ENCODE measurements at regions not wholly inside any gene's neighbourhood (a gene's known extent, or its start where the extent isn't known, plus 50 kb on each side); places are given as distances from the start of the nearest gene placed in this dataset.

GRCh38 chr7:10703981-10704380, 269.7 kb upstream of the PHF14 start:
- no peak overlapping the region for H3K27ac ChIP-seq (ENCODE audit: low read length)
- H3K4me3 ChIP-seq (ENCODE audit: control insufficient read depth in 1 of 2, extremely low read depth in 1 of 2, low read length in 1 of 2), result no peak overlapping the region
- no peaks in the 10 kb centered on the region for H3K4me1 ChIP-seq (ENCODE audit: control insufficient read depth in 1 of 2, extremely low read depth in 1 of 2, insufficient read depth in 2 of 2, low read length in 2 of 2)
- ChIA-PET CTCF (no interaction called here), POLR2A (no interaction called here)
- no CpG with 5 or more reads among the region's 1 CpG for WGBS (ENCODE audit: insufficient coverage)
- H3K9me3 ChIP-seq, result no peaks in the 10 kb centered on the region
- H3K27ac Mint-ChIP-seq, result no peak overlapping the region
- no peaks in the 10 kb centered on the region for H3K27me3 ChIP-seq (replicated peaks in 1 of 2; ENCODE audit: control insufficient read depth in 2 of 2, extremely low read depth in 1 of 2, insufficient read depth in 2 of 2, low read length in 1 of 2)
- no peaks in the 10 kb centered on the region for H3K36me3 ChIP-seq (ENCODE audit: control insufficient read depth in 2 of 2, extremely low read depth in 1 of 2, insufficient read depth in 1 of 2, low read length in 1 of 2)
- DNase-seq (no peak), ATAC-seq (replicated peaks in 1 of 4) (no peak)
- H3K36me3 Mint-ChIP-seq, result no peaks in the 10 kb centered on the region
- H3K9me3 Mint-ChIP-seq, result peaks cover 4 to 12% (median 4%) of the 10 kb centered on the region in 3 donors
- H3K27me3 Mint-ChIP-seq, result no peaks in the 10 kb centered on the region
- no peaks in the 10 kb centered on the region for H3K4me1 Mint-ChIP-seq
- no peak overlapping the region for H3K4me3 Mint-ChIP-seq

DNA sequence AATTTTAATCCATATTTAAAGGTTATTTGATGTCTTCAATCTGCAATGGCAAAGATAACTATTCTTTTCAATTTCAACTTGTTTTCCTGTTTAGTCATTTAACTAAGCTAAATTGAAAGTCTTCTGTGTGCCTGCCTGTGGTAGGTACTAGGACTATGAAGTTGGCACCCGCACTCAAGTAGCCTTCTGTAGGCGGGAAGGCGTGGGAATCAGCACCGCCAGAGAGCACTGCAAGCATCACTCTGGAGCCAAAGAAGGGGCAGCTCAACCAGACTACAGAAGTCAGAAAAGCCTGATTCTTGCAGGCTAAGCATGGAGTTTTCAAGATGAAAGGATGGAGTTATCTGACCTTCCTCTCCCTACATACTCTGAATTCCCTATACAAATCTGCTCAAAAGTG, 269.0 kb upstream of the PHF14 start:
- DNase-seq (no peak), ATAC-seq (replicated peaks in 1 of 4) (no peak)
- Histone ChIP-seq H3K4me3 (ENCODE audit: control insufficient read depth in 1 of 2, extremely low read depth in 1 of 2, low read length in 1 of 2) (no peak overlapping the region), H3K27me3 (replicated peaks in 1 of 2; ENCODE audit: control insufficient read depth in 2 of 2, extremely low read depth in 1 of 2, insufficient read depth in 2 of 2, low read length in 1 of 2) (no peaks in the 10 kb centered on the region), H3K27ac (ENCODE audit: low read length) (no peak overlapping the region), H3K4me1 (ENCODE audit: control insufficient read depth in 1 of 2, extremely low read depth in 1 of 2, insufficient read depth in 2 of 2, low read length in 2 of 2) (no peaks in the 10 kb centered on the region), H3K36me3 (ENCODE audit: control insufficient read depth in 2 of 2, extremely low read depth in 1 of 2, insufficient read depth in 1 of 2, low read length in 1 of 2) (no peaks in the 10 kb centered on the region), H3K9me3 (no peaks in the 10 kb centered on the region)
- H3K36me3 Mint-ChIP-seq, result no peaks in the 10 kb centered on the region
- H3K9me3 Mint-ChIP-seq, result peaks cover 4 to 12% (median 4%) of the 10 kb centered on the region in 3 donors
- no peaks in the 10 kb centered on the region for H3K4me1 Mint-ChIP-seq
- H3K27me3 Mint-ChIP-seq, result no peaks in the 10 kb centered on the region
- no peak overlapping the region for H3K4me3 Mint-ChIP-seq
- no CpG with 5 or more reads among the region's 4 CpGs for WGBS (ENCODE audit: insufficient coverage)
- ChIA-PET POLR2A (no interaction called here), CTCF (no interaction called here)
- no peak overlapping the region for H3K27ac Mint-ChIP-seq

GRCh38 chr7:10706875-10707493, 266.7 kb upstream of the PHF14 start:
- H3K27me3 ChIP-seq (replicated peaks in 1 of 2; ENCODE audit: control insufficient read depth in 2 of 2, extremely low read depth in 1 of 2, insufficient read depth in 2 of 2, low read length in 1 of 2), result no peaks in the 10 kb centered on the region
- ATAC-seq (replicated peaks in 1 of 4) (no peak), DNase-seq (no peak)
- Mint-ChIP-seq H3K36me3 (no peaks in the 10 kb centered on the region), H3K27ac (no peak overlapping the region), H3K27me3 (no peaks in the 10 kb centered on the region), H3K4me1 (no peaks in the 10 kb centered on the region), H3K4me3 (no peak overlapping the region), H3K9me3 (no peaks in the 10 kb centered on the region)
- H3K27ac ChIP-seq (ENCODE audit: low read length), result no peak overlapping the region
- no peaks in the 10 kb centered on the region for H3K36me3 ChIP-seq (ENCODE audit: control insufficient read depth in 2 of 2, extremely low read depth in 1 of 2, insufficient read depth in 1 of 2, low read length in 1 of 2)
- WGBS (ENCODE audit: insufficient coverage), result 43% methylated on average over 1 of the region's 3 CpGs
- H3K9me3 ChIP-seq, result no peaks in the 10 kb centered on the region
- ChIA-PET CTCF (no interaction called here), POLR2A (no interaction called here)
- H3K4me1 ChIP-seq (ENCODE audit: control insufficient read depth in 1 of 2, extremely low read depth in 1 of 2, insufficient read depth in 2 of 2, low read length in 2 of 2), result no peaks in the 10 kb centered on the region
- no peak overlapping the region for H3K4me3 ChIP-seq (ENCODE audit: control insufficient read depth in 1 of 2, extremely low read depth in 1 of 2, low read length in 1 of 2)

DNA sequence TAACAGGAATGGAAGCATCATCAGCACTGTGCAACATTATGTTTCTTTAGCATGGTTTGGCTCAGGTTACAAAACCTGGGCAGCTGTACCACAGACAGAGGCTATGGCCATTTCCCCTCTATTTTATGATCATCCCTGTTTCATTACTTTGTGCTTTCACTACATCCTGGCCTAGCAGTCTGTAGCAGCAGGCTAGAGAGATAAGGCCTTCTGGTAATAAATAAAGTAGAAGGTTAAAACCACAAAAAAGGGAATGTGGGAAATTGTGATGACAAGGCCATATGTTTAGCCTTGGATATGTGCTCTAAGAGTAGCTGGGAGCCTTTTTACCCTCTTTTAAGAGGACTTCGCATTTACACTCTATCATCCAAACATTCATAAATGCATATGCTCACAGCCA, 266.2 kb upstream of the PHF14 start:
- no peaks in the 10 kb centered on the region for H3K36me3 Mint-ChIP-seq
- no peaks in the 10 kb centered on the region for H3K4me1 ChIP-seq (ENCODE audit: control insufficient read depth in 1 of 2, extremely low read depth in 1 of 2, insufficient read depth in 2 of 2, low read length in 2 of 2)
- no CpG with 5 or more reads among the region's 1 CpG for WGBS (ENCODE audit: insufficient coverage)
- H3K27me3 Mint-ChIP-seq, result no peaks in the 10 kb centered on the region
- H3K4me3 ChIP-seq (ENCODE audit: control insufficient read depth in 1 of 2, extremely low read depth in 1 of 2, low read length in 1 of 2), result no peak overlapping the region
- ATAC-seq (replicated peaks in 1 of 4) (no peak), DNase-seq (no peak)
- H3K9me3 ChIP-seq, result no peaks in the 10 kb centered on the region
- ChIA-PET POLR2A (no interaction called here), CTCF (no interaction called here)
- H3K4me1 Mint-ChIP-seq, result no peaks in the 10 kb centered on the region
- H3K36me3 ChIP-seq (ENCODE audit: control insufficient read depth in 2 of 2, extremely low read depth in 1 of 2, insufficient read depth in 1 of 2, low read length in 1 of 2), result no peaks in the 10 kb centered on the region
- no peaks in the 10 kb centered on the region for H3K27me3 ChIP-seq (replicated peaks in 1 of 2; ENCODE audit: control insufficient read depth in 2 of 2, extremely low read depth in 1 of 2, insufficient read depth in 2 of 2, low read length in 1 of 2)
- no peaks in the 10 kb centered on the region for H3K9me3 Mint-ChIP-seq
- no peak overlapping the region for H3K27ac Mint-ChIP-seq
- H3K27ac ChIP-seq (ENCODE audit: low read length), result no peak overlapping the region
- no peak overlapping the region for H3K4me3 Mint-ChIP-seq

GRCh38 chr7:10708447-10708846, 265.2 kb upstream of the PHF14 start:
- Histone ChIP-seq H3K27ac (ENCODE audit: low read length) (no peak overlapping the region), H3K27me3 (replicated peaks in 1 of 2; ENCODE audit: control insufficient read depth in 2 of 2, extremely low read depth in 1 of 2, insufficient read depth in 2 of 2, low read length in 1 of 2) (no peaks in the 10 kb centered on the region), H3K9me3 (no peaks in the 10 kb centered on the region), H3K4me3 (ENCODE audit: control insufficient read depth in 1 of 2, extremely low read depth in 1 of 2, low read length in 1 of 2) (no peak overlapping the region), H3K36me3 (ENCODE audit: control insufficient read depth in 2 of 2, extremely low read depth in 1 of 2, insufficient read depth in 1 of 2, low read length in 1 of 2) (no peaks in the 10 kb centered on the region), H3K4me1 (ENCODE audit: control insufficient read depth in 1 of 2, extremely low read depth in 1 of 2, insufficient read depth in 2 of 2, low read length in 2 of 2) (no peaks in the 10 kb centered on the region)
- no CpG with 5 or more reads among the region's 5 CpGs for WGBS (ENCODE audit: insufficient coverage)
- ATAC-seq (replicated peaks in 1 of 4), result no peak
- no peak overlapping the region for H3K4me3 Mint-ChIP-seq
- ChIA-PET CTCF (no interaction called here), POLR2A (no interaction called here)
- peak in 1 of 35 experiments; percentile 14 for DNase-seq
- H3K36me3 Mint-ChIP-seq, result no peaks in the 10 kb centered on the region
- no peak overlapping the region for H3K27ac Mint-ChIP-seq
- no peaks in the 10 kb centered on the region for H3K9me3 Mint-ChIP-seq
- no peaks in the 10 kb centered on the region for H3K27me3 Mint-ChIP-seq
- H3K4me1 Mint-ChIP-seq, result no peaks in the 10 kb centered on the region

- H3K36me3 ChIP-seq (ENCODE audit: control insufficient read depth in 2 of 2, extremely low read depth in 1 of 2, insufficient read depth in 1 of 2, low read length in 1 of 2), result no peaks in the 10 kb centered on the region
- H3K4me1 ChIP-seq (ENCODE audit: control insufficient read depth in 1 of 2, extremely low read depth in 1 of 2, insufficient read depth in 2 of 2, low read length in 2 of 2), result no peaks in the 10 kb centered on the region
- no peak for DNase-seq
- no peaks in the 10 kb centered on the region for H3K9me3 ChIP-seq
- no peaks in the 10 kb centered on the region for H3K27me3 ChIP-seq (replicated peaks in 1 of 2; ENCODE audit: control insufficient read depth in 2 of 2, extremely low read depth in 1 of 2, insufficient read depth in 2 of 2, low read length in 1 of 2)
- CTCF ChIA-PET, result no interaction called here
- Mint-ChIP-seq H3K9me3 (no peaks in the 10 kb centered on the region), H3K27ac (no peak overlapping the region), H3K4me3 (no peak overlapping the region), H3K4me1 (no peaks in the 10 kb centered on the region), H3K36me3 (no peaks in the 10 kb centered on the region), H3K27me3 (peaks cover 0 to 2% of the 10 kb centered on the region in 2 donors)
- WGBS (ENCODE audit: insufficient coverage), result 68% methylated on average over 2 of the region's 5 CpGs
- H3K4me3 ChIP-seq (ENCODE audit: control insufficient read depth in 1 of 2, extremely low read depth in 1 of 2, low read length in 1 of 2), result no peak overlapping the region
- no peak for ATAC-seq (replicated peaks in 1 of 4)
- POLR2A ChIA-PET, result no interaction called here
- H3K27ac ChIP-seq (ENCODE audit: low read length), result no peak overlapping the region
These were observed 254.9 kb upstream of the PHF14 start for GRCh38 chr7:10718768-10719167.

DNA sequence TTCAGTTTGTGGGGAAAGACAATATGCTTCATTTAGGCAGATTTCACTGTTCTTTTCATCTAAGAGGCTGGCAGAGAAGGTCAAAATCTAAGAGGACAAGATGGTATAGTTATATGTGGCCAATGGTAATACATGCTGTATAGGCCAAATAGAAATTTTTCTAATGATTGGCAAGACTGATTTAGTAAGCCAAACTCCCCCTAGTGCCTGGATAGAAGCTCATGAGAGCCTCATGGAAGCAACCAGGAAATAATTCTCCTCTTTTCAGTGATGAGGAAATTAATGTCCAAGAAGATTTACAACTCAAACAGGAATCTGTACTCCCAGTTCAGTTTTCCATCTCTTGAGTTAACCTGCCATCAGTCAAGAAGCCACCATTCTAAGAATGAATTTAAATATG, 253.6 kb upstream of the PHF14 start:
- ATAC-seq (replicated peaks in 1 of 4), result no peak
- no peak overlapping the region for H3K4me3 Mint-ChIP-seq
- H3K4me1 Mint-ChIP-seq, result no peaks in the 10 kb centered on the region
- no peak overlapping the region for H3K4me3 ChIP-seq (ENCODE audit: control insufficient read depth in 1 of 2, extremely low read depth in 1 of 2, low read length in 1 of 2)
- H3K27me3 ChIP-seq (replicated peaks in 1 of 2; ENCODE audit: control insufficient read depth in 2 of 2, extremely low read depth in 1 of 2, insufficient read depth in 2 of 2, low read length in 1 of 2), result no peaks in the 10 kb centered on the region
- H3K27ac Mint-ChIP-seq, result no peak overlapping the region
- peaks cover 0 to 3% of the 10 kb centered on the region in 2 donors for H3K27me3 Mint-ChIP-seq
- no peaks in the 10 kb centered on the region for H3K4me1 ChIP-seq (ENCODE audit: control insufficient read depth in 1 of 2, extremely low read depth in 1 of 2, insufficient read depth in 2 of 2, low read length in 2 of 2)
- H3K27ac ChIP-seq (ENCODE audit: low read length), result no peak overlapping the region
- H3K36me3 ChIP-seq (ENCODE audit: control insufficient read depth in 2 of 2, extremely low read depth in 1 of 2, insufficient read depth in 1 of 2, low read length in 1 of 2), result no peaks in the 10 kb centered on the region
- H3K9me3 ChIP-seq, result no peaks in the 10 kb centered on the region
- POLR2A ChIA-PET, result no interaction called here
- no peak for DNase-seq
- CTCF ChIA-PET, result no interaction called here
- H3K9me3 Mint-ChIP-seq, result no peaks in the 10 kb centered on the region
- no peaks in the 10 kb centered on the region for H3K36me3 Mint-ChIP-seq

All from T-cell (primary cell).